ENCODE measurements at regions not wholly inside any gene's neighbourhood (a gene's known extent, or its start where the extent isn't known, plus 50 kb on each side); places are given as distances from the start of the nearest gene placed in this dataset.

GRCh38 chr13:31912647-31913401 lies 118.8 kb upstream of the FRY start:
- TF ChIP-seq ZFP36 (IDR thresholded peaks at IDR 0.05; ENCODE audit: borderline replicate concordance, low read depth, low read length, partially characterized antibody) (no peak), ZNF207 (IDR thresholded peaks at IDR 0.05; ENCODE audit: borderline replicate concordance) (no peak), YY1 (IDR thresholded peaks at IDR 0.05; ENCODE audit: insufficient read depth, insufficient replicate concordance, low read depth, low read length) (no peak), CTCF (CRISPR knock-in tag; IDR thresholded peaks at IDR 0.05) (no peak), SMC3 (IDR thresholded peaks at IDR 0.05; ENCODE audit: low read length) (no peak), ZNF354B (CRISPR knock-in tag; IDR thresholded peaks at IDR 0.05) (no peak), KAT7 (CRISPR knock-in tag; IDR thresholded peaks at IDR 0.05; ENCODE audit: borderline replicate concordance) (no peak), TBP (CRISPR knock-in tag; IDR thresholded peaks at IDR 0.05) (no peak)
